GM19328 (cell line): ENCODE measurements at regions not wholly inside any gene's neighbourhood (a gene's known extent, or its start where the extent isn't known, plus 50 kb on each side); places are given as distances from the start of the nearest gene placed in this dataset.

Experiments used
- ATAC-seq: cut with Tn5 transposase; IDR thresholded peaks from one replicate; pipeline ENCODE4 v1.9.1; 2021; ENCODE audit warnings: mild to moderate bottlenecking, moderate library complexity; ENCODE audit not compliant: unreplicated experiment

DNA sequence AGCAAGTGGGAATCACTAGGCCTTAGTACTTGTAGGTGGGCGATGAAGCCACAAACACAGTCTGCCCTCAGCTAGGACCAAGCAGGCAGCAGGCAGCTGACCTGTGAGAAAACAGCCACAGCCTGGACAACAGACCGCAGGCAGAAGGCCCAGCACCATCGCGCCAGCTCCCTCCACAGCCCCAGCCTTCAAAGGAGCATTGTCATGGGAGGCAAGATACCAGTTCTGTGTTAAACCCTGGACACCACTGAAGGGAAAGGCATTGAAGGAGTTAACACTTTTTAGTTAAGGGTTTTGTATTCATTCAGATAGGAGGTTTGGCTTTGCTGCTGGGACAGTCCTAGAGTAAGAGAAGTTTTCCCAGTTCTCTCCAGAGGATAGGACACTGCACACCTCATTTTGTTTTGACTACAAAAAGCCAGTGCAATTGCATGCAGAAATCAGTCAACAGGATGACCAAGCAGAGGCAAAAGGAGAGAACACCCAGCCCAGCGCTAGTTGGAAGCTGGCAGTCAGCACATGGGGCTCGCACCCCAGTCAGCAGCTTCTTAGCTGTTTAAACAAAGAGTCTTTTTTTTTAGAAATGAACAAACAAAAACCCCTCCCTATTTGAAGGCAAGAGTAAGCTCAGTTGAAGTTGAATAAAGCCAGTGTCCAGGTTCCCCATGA lies 286.1 kb upstream of the TPM1 start:
- no peak for ATAC-seq

DNA sequence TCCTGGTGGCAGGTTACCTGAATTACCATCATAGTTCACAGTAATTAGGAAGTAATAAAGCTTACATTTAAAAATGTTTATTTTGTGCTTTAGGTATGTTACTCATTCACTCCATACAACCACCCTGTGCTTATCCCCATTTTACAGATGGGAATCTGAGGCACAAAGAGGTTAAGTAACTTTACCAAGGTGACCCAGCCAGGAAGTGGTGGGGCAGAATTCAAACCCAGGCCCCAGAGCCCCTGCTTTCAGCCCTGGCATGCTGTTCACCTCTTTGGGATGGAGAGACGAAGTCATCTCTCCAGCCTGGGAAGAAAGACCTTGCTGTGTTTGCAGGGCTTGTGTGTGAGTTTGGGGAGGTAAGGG lies 285.6 kb upstream of the TPM1 start:
- no peak for ATAC-seq

DNA sequence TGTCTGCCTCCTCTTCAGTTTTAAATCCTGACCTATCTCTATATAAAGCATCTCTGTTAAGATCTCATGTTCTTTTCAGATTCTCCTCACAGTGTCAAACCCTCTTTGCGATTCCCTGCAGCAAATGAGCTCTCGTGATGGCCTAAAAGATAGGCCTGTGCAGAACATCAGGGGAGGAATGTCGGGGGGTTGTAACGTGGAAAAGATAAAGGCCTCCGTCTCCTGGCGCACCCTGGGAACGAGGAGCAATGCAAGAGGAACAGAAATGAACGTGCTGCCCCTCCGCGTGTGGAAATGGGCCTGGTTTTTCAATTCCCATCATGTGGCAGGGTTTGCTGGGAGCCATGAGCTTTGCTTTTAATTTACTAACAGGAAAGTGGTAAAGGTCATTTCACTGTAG lies 285.0 kb upstream of the TPM1 start:
- no peak for ATAC-seq

DNA sequence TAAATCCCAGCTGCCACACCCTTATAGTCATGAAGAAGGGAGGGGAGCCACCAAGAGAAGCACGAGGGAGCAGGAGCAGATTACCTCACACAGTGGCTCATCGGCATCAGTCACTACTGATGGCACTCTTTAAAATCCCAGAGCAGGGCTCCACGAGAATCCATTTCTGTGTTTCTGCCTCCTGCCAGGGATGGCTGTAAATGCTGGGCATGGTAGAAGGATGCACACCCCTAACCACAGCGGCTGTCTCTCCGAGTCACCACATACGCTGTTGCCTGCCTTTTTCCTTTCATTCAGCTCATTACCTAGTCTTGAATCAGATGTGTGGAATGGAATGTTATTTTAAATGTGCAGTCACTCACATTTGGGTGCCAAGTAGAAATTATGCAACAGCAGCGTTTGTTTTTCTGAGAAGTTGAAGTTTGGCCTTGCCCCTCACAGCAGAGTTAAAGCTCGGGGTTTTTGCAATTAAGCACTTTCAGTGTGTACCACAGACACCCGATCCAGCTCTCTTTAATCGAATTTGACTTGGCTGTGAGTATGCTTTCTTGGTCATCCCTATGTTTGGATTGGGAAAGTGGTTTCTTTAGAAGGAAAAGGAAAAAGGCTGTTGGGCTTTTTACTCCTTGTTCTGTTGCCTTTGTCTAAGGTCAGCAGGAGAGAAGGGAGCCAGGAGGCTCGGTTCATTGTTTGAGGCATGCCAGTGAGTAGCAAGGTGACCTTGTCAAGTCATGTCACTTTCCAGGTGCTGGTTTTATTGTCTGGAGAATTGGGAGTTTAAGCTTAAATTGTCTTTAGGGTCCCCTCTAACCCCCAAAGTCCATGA lies 284.2 kb upstream of the TPM1 start:
- ATAC-seq: no peak

DNA sequence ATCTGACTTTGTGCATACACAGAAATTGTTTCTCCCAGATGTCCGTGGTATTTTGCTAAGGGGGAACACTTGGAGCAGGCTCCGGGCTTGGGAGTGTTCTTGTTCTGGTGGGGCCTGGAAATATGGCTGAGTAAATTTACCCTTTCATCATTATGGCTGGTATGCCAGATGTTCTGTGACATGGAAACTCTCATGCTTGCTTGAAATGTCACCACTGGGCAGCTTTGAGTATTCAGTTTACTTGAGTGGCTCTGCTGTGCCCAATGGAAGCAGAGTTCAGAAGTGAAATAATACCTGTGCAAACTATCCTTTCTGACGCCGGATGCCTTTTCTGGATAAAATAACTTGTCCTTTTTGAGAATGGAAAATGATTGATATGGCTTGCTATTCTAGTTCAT lies 283.6 kb upstream of the TPM1 start:
- ATAC-seq: no peak

DNA sequence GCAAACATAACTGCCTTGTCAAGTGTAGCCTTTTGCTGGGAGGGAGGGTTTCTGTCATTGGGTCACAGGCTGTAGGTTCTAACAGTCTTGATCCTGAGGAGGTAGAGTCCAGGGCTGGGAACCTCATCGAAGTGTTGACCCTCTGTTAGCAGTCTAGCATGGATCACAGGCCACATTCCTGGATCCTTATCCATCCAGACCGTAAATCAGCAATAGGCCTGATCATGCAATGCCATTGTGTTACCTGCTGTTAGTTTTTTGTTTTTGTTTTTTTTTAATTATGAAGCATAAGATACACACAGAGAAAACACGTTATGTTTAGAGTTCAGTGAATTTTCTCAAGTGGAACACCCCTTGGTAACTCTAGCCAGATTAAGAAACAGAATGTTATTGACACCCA lies 282.0 kb upstream of the TPM1 start:
- no peak for ATAC-seq

DNA sequence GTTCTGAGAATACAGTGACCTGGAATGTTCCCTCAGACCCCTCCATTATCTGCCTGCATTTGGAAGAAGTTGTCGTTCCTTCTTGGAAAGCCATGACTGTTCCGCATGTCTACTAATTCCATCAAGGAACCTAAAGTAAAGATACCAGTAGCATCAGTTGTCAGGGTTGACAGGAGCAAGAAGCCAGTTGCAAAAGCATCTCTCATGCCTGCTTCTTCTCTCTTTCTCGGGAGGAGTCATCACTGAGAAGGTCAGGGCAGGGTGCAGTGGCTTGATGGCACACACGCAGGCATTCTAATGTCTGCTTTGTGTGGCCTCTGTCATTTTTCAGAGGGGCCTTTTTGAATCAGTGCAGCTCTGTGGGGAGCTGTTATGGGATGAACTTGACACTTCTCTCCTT lies 276.6 kb upstream of the TPM1 start:
- ATAC-seq: no peak

DNA sequence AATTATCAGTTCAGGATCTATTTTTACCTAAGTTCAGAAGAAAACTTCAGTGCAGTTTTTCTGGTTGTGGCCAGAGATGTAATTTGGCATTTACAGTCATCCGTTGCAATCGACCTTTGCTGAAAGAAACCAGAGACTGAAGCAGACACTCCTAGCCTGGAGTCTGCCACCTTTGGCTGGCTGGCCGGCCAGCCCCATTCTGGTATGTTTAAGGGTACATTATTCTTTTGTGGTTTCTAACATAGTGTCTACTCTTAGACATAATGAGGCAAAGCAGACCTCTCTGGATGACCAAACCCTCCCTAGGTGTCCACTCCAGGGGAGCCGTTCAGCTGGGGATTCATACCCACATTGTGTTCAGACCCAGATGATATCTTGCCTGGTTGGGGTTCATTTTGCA lies 275.9 kb upstream of the TPM1 start:
- ATAC-seq: no peak

- ATAC-seq: no peak
Measured at GRCh38 chr15:62769604-62770003, 272.9 kb upstream of the TPM1 start.

- no peak for ATAC-seq
Measured at GRCh38 chr15:62770111-62770660, 272.4 kb upstream of the TPM1 start.

- ATAC-seq: no peak
Measured at GRCh38 chr15:62770752-62771151, 271.8 kb upstream of the TPM1 start.

DNA sequence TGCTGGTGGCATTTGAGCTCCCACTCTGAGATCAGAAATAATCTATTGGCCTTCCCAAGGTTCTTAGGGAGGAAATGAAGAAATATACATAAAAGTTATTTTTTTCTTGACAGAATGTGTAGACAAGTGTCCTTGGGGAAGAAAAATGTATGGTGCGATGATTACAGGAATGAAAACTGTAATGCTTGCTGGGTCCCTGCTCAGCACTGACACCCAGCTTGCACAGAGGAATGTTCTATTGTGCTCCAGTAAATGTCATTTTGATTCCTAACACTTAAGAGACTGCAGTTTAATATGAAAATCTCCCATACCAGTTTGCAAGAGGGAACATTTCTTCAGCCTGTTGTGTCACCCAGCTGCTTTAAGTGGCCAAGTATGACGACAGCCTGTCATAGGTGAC lies 271.3 kb upstream of the TPM1 start:
- ATAC-seq: no peak

DNA sequence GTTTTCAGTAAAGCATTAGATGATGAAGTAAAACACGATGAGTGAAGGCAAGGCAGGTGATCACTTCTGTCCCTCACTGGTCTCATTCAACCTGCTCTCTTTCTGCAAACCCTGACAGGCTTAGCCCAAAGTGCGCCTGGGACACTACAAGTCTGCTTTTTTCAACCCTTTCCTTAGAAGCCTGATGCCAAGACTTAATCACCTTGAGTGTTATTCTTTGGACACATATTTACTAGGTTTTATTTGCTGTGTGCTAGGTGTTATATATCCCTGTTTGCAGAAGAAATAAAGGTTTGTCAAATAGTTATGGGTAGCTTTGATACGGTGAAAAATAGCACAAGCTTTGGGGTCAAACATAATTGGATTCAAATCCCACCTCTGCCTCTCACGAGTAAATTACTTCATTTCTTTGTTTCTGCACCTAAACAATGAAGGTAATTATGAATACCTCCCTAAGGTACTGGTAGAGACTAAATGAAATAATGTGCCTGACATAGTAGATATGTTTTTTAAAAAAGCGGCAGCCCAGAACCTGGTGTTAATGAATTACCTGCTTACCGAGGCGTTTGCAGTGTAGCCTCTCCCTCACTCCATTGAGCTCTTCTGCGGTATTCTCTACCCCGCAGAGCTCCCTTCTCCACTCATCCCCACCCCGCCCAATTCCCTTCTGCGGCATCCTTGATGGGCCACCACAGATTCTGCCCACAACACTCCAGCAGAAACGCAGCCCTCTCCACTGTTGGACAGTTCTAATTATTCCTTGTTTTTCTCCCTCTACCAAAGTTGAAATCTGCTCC lies 269.0 kb upstream of the TPM1 start:
- ATAC-seq: no peak

- ATAC-seq: no peak
Measured at GRCh38 chr15:62775932-62776331, 266.6 kb upstream of the TPM1 start.

GRCh38 chr15:62777671-62778070 lies 264.9 kb upstream of the TPM1 start:
- ATAC-seq: no peak

GRCh38 chr15:62779036-62779770 lies 263.3 kb upstream of the TPM1 start:
- no peak for ATAC-seq

DNA sequence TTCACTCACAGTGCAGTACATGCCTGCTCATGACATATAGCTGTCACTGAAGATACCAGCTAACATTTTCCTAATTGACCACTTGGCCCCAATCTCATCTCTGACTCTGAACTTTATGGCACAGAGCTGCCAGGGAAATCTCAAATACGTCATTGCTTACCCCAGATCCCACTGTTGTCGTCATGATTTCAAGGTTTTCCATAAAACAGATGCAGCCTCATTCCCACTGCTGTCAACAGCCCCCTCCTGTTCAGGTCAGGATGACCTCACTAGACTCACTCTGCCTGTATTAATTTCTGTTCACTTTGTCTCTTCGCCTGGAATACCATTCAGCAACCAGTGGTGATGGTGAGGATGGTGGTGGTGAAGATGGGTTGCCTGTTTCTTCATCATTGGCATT lies 262.6 kb upstream of the TPM1 start:
- ATAC-seq: no peak

DNA sequence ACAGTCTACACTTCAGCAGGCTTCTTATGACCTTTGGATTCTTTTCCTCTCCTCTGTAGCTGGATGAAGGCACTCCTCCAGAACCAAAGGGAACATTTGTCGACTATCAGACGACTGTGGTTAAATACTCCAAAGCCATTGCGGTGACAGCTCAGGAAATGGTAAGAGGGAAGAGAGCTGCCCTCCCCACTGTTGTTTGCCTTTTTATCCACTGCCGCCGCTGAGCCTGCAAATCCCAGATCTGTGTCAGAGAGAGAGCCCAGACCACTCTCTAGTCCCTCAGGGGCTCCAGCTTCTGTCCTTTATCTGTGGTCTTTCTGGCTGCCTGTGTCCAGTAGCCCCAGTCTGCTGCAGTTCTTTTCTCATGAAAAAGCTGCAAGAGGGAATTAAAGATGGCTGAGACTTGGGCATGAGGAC lies 261.5 kb upstream of the TPM1 start:
- ATAC-seq: no peak

DNA sequence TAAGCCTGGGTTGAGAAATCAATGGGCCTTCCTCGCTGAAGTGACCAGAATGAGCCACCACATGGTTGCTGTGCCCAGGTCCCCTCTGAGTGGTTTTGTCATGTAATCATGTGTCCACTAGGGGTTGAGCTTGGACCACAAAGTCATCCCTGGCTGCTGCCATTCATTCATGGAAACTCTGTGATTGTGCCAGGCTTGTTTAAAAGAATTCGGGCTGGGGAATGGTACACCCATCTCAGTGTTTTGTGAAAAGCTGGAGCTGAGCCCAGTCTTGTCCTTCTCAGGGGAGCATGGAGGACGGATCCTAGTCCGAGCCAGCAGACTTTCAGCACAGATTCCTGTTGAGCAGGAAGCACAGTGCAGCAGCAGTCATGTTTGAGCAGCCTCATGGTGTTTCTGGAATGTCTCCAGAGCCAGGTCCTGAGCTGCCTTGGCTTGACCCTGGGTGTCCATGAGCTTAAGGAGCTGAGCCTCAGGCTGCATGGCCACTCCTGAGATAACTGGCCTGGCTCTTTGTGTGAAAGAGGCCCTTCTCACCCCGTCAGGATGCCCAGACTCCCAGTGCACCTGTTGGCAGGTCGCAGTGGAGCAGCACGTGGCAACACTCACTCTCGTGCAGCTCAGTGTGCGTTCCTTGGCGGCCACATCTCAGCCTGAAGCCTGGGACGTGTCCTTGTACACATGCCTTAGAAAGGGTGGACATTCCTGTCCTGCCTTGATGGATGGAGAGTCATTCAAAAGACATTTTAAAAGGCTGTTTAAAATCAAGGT lies 260.3 kb upstream of the TPM1 start:
- ATAC-seq: no peak

DNA sequence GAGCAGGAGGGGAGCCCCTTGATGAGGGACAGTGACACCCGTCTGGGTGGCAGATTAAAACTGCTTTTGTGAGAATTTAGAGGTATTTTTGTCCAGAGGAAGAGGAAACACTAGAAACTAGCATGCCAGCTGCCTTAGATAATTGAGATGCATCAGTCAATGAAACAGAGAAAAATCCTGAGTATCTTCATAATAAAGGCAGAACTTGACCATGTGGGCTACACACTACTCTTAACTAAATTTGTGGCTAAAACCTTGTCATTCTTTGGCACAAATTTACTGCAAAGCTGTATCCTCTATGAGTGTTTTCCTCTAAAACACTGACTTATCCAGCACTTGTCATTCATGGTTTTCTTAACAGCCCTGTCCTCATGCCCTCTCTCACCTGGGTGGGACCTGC lies 259.7 kb upstream of the TPM1 start:
- no peak for ATAC-seq
